H9 (cell line): ENCODE measurements at regions not wholly inside any gene's neighbourhood (a gene's known extent, or its start where the extent isn't known, plus 50 kb on each side); places are given as distances from the start of the nearest gene placed in this dataset.

ENCODE experiments used
- DNase-seq: peaks from one replicate; pipeline ENCODE4 v3.0.0-alpha.2; 2017
- H2AFZ ChIP-seq: one replicate; pipeline ENCODE4 v1.6.1; 2013; ENCODE audit warnings: mild to moderate bottlenecking, low read length, control low read depth, moderate library complexity
- H2AK5ac ChIP-seq: 2 replicates; pipeline ENCODE4 v1.6.1; 2013; ENCODE audit warnings: low read length, control low read depth, mixed read lengths; ENCODE audit not compliant: insufficient read length
- H2BK120ac ChIP-seq: one replicate; pipeline ENCODE4 v1.6.1; 2013; ENCODE audit warnings: low read depth, mild to moderate bottlenecking, low read length, control low read depth, inconsistent platforms; ENCODE audit not compliant: poor library complexity, severe bottlenecking
- H2BK12ac ChIP-seq: 2 replicates; pipeline ENCODE4 v1.6.1; 2013; ENCODE audit warnings: low read length, control low read depth, mixed read lengths, low read depth; ENCODE audit not compliant: insufficient read length
- H2BK15ac ChIP-seq: 2 replicates; pipeline ENCODE4 v1.6.1; 2013; ENCODE audit warnings: low read depth, low read length, control low read depth
- H2BK20ac ChIP-seq: one replicate; pipeline ENCODE4 v1.6.1; 2013; ENCODE audit warnings: low read depth, mild to moderate bottlenecking, low read length, control low read depth, inconsistent platforms; ENCODE audit not compliant: poor library complexity, severe bottlenecking
- H2BK5ac ChIP-seq: 2 replicates; pipeline ENCODE4 v1.6.1; 2013; ENCODE audit warnings: low read length, control low read depth, mixed read lengths; ENCODE audit not compliant: insufficient read length
- H3K14ac ChIP-seq: 2 replicates; pipeline ENCODE4 v1.6.1; 2013; ENCODE audit warnings: low read length, control low read depth; ENCODE audit not compliant: insufficient read depth
- H3K18ac ChIP-seq: 2 replicates; pipeline ENCODE4 v1.6.1; 2013; ENCODE audit warnings: low read depth, mild to moderate bottlenecking, mixed read lengths, low read length, control low read depth; ENCODE audit not compliant: insufficient read length
- H3K23ac ChIP-seq: 2 replicates; pipeline ENCODE4 v1.6.1; 2013; ENCODE audit warnings: low read length, control low read depth, mixed read lengths, low read depth; ENCODE audit not compliant: insufficient read length
- H3K23me2 ChIP-seq: 2 replicates; pipeline ENCODE4 v1.6.1; 2013; ENCODE audit warnings: low read depth, mild to moderate bottlenecking, mixed read lengths, low read length, control low read depth; ENCODE audit not compliant: insufficient read length, poor library complexity, severe bottlenecking
- H3K27ac ChIP-seq: 2 replicates; pipeline ENCODE4 v1.5.1; 2013; ENCODE audit warnings: low read length, control low read depth, mixed read lengths, low read depth; ENCODE audit not compliant: insufficient read length
- H3K27me3 ChIP-seq: 2 replicates; pipeline ENCODE4 v1.6.1; 2013; ENCODE audit warnings: low read length, control low read depth, inconsistent platforms; ENCODE audit not compliant: insufficient read depth
- H3K4ac ChIP-seq: 2 replicates; pipeline ENCODE4 v1.6.1; 2013; ENCODE audit warnings: low read depth, mild to moderate bottlenecking, control low read depth, inconsistent platforms, low read length, moderate library complexity
- H3K4me1 ChIP-seq: 2 replicates; pipeline ENCODE4 v1.6.1; 2013; ENCODE audit warnings: low read length, control low read depth, inconsistent platforms; ENCODE audit not compliant: insufficient read depth
- H3K4me2 ChIP-seq: 2 replicates; pipeline ENCODE4 v1.6.1; 2013; ENCODE audit warnings: low read length, control low read depth, mixed read lengths; ENCODE audit not compliant: insufficient read length, insufficient read depth
- H3K56ac ChIP-seq: 2 replicates; pipeline ENCODE4 v1.6.1; 2013; ENCODE audit warnings: low read depth, mild to moderate bottlenecking, mixed read lengths, low read length, control low read depth; ENCODE audit not compliant: insufficient read length
- H3K79me1 ChIP-seq: 2 replicates; pipeline ENCODE4 v1.6.1; 2013; ENCODE audit warnings: low read depth, mild to moderate bottlenecking, moderate library complexity, low read length, control low read depth, inconsistent platforms; ENCODE audit not compliant: insufficient read depth, poor library complexity, severe bottlenecking
- H3K79me2 ChIP-seq: 2 replicates; pipeline ENCODE4 v1.6.1; 2013; ENCODE audit warnings: low read length, control low read depth, inconsistent platforms; ENCODE audit not compliant: insufficient read depth
- H3K9ac ChIP-seq: 2 replicates; pipeline ENCODE4 v1.6.1; 2013; ENCODE audit warnings: low read length, control low read depth, mixed read lengths; ENCODE audit not compliant: insufficient read length; ENCODE audit errors: extremely low read depth
- H3K9me3 ChIP-seq: one replicate; pipeline ENCODE4 v1.6.1; 2013; ENCODE audit warnings: low read depth, low read length, inconsistent platforms; ENCODE audit not compliant: control insufficient read depth
- H3T11ph ChIP-seq: one replicate; pipeline ENCODE4 v1.6.1; 2013; ENCODE audit warnings: mild to moderate bottlenecking, low read length, control low read depth, inconsistent platforms
- H4K20me1 ChIP-seq: one replicate; pipeline ENCODE4 v1.6.1; 2013; ENCODE audit not compliant: control insufficient read depth, insufficient read length, insufficient read depth
- H4K5ac ChIP-seq: 2 replicates; pipeline ENCODE4 v1.6.1; 2013; ENCODE audit warnings: low read depth, mild to moderate bottlenecking, mixed read lengths, low read length, control low read depth; ENCODE audit not compliant: insufficient read length
- H4K8ac ChIP-seq: replicated peaks from 2 replicates; pipeline ENCODE4 v1.6.1; 2013; ENCODE audit warnings: low read length, control low read depth, mixed read lengths, low read depth; ENCODE audit not compliant: insufficient read length
- H4K91ac ChIP-seq: 2 replicates; pipeline ENCODE4 v1.6.1; 2013; ENCODE audit warnings: low read depth, mild to moderate bottlenecking, moderate library complexity, mixed read lengths, low read length, control low read depth; ENCODE audit not compliant: insufficient read length
- H3K27ac Mint-ChIP-seq, 3 experiments: 2 replicates in 2 of 3; 3 replicates in 1 of 3; pipeline ENCODE4 v1.8.0; 2020 to 2021; ENCODE audit warnings: mixed read lengths in 3 of 3, mild to moderate bottlenecking in 1 of 3, moderate library complexity in 1 of 3
- H3K27me3 Mint-ChIP-seq: 2 replicates; pipeline ENCODE4 v1.8.0; 2021; ENCODE audit warnings: low read depth, mild to moderate bottlenecking, moderate library complexity, mixed read lengths
- H3K36me3 Mint-ChIP-seq, 3 experiments: 2 replicates in 2 of 3; 3 replicates in 1 of 3; pipeline ENCODE4 v1.8.0; 2020 to 2021; ENCODE audit warnings: low read depth in 3 of 3, mixed read lengths in 3 of 3; ENCODE audit not compliant: insufficient read depth in 1 of 3
- H3K4me1 Mint-ChIP-seq, 2 experiments: 2 replicates each; pipeline ENCODE4 v1.8.0; 2020; ENCODE audit warnings: mixed read lengths in 2 of 2
- H3K4me3 Mint-ChIP-seq, 2 experiments: 2 replicates in 1 of 2; 3 replicates in 1 of 2; pipeline ENCODE4 v1.8.0; 2020 to 2021; ENCODE audit warnings: mild to moderate bottlenecking in 2 of 2, mixed read lengths in 2 of 2, moderate library complexity in 1 of 2
- H3K9me3 Mint-ChIP-seq, 2 experiments: 2 replicates in 1 of 2; 3 replicates in 1 of 2; pipeline ENCODE4 v1.8.0; 2020; ENCODE audit warnings: mild to moderate bottlenecking in 2 of 2, mixed read lengths in 2 of 2, moderate library complexity in 1 of 2
- WGBS: extraction: QIAGEN DNeasy Blood & Tissue Kit; methylation state at CpG from one replicate; pipeline ENCODE4 v1.1.7; 2013; ENCODE audit warnings: missing lambda C conversion rate, low lambda C conversion rate, mixed read lengths; ENCODE audit not compliant: insufficient read length; ENCODE audit errors: extremely low coverage; 5-methylcytosine and 5-hydroxymethylcytosine counted together
- TF ChIP-seq, protein P1 (sequence below): fragments of 200-600 bp; sonication (generic); conservative IDR thresholded peaks from 3 replicates; pipeline ENCODE4 v1.8.0; 2021; ENCODE audit warnings: antibody characterized with exemption, mild to moderate bottlenecking

DNA sequence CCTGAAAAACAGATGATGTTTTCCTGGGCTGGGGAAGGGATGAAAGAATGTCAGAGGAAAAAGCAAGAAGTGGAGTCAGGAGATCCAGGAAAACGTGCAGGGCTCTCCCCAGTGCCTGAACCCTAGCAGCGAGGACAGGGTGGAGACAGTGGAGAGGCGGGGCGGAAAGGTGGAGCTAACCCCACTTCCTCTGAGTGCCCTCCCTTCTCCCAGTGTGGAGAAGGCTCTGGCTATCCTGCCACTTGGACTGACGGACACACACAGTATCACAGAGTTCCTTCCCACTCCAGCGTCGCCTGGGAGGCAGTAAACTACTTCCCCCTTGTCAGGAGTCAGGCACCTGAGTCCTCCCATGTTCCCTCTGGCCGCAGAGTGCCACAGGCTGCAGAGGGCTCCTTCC lies 125.3 kb upstream of the CHRNA7 start:
- no peaks in the 10 kb centered on the region for H3K79me2 ChIP-seq
- H2BK15ac ChIP-seq, result no peak overlapping the region
- H2AFZ ChIP-seq, result no peak overlapping the region
- no peak overlapping the region for H4K91ac ChIP-seq
- no peak overlapping the region for H3T11ph ChIP-seq
- H2BK5ac ChIP-seq, result no peak overlapping the region
- no peak overlapping the region for H2BK20ac ChIP-seq
- H3K36me3 Mint-ChIP-seq, result no peaks in the 10 kb centered on the region
- no peak overlapping the region for H3K56ac ChIP-seq
- 0 out of 5 replicates have a peak, but pooled peaks cover 0 to 2% of the 10 kb centered on the region in 2 experiments for H3K9me3 Mint-ChIP-seq
- H3K27ac Mint-ChIP-seq, result peak overlapping the region in 1 of 3 experiments; percentile 38; a peak in 1 of 7 replicates
- DNase-seq, result peak; percentile 67
- no peak overlapping the region for H3K23ac ChIP-seq
- TF ChIP-seq, protein P1, sequence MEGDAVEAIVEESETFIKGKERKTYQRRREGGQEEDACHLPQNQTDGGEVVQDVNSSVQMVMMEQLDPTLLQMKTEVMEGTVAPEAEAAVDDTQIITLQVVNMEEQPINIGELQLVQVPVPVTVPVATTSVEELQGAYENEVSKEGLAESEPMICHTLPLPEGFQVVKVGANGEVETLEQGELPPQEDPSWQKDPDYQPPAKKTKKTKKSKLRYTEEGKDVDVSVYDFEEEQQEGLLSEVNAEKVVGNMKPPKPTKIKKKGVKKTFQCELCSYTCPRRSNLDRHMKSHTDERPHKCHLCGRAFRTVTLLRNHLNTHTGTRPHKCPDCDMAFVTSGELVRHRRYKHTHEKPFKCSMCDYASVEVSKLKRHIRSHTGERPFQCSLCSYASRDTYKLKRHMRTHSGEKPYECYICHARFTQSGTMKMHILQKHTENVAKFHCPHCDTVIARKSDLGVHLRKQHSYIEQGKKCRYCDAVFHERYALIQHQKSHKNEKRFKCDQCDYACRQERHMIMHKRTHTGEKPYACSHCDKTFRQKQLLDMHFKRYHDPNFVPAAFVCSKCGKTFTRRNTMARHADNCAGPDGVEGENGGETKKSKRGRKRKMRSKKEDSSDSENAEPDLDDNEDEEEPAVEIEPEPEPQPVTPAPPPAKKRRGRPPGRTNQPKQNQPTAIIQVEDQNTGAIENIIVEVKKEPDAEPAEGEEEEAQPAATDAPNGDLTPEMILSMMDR, result no peak
- H3K4me1 Mint-ChIP-seq, result peaks cover 11 to 14% of the 10 kb centered on the region in 2 experiments
- H2AK5ac ChIP-seq, result no peak overlapping the region
- peaks cover 7% of the 10 kb centered on the region; the same call in 1 of the 2 replicates for H3K4me1 ChIP-seq
- no CpG with 5 or more reads among the region's 8 CpGs for WGBS
- H2BK120ac ChIP-seq, result no peak overlapping the region
- no peaks in the 10 kb centered on the region for H4K20me1 ChIP-seq
- no peak overlapping the region; a peak in 1 of 5 replicates for H3K4me3 Mint-ChIP-seq
- H3K23me2 ChIP-seq, result no peaks in the 10 kb centered on the region
- no peak overlapping the region for H3K9ac ChIP-seq
- H4K5ac ChIP-seq, result no peak overlapping the region
- no peak overlapping the region for H3K4me2 ChIP-seq
- H3K9me3 ChIP-seq, result no peaks in the 10 kb centered on the region
- no peaks in the 10 kb centered on the region for H3K79me1 ChIP-seq
- no peaks in the 10 kb centered on the region for H3K27me3 Mint-ChIP-seq
- no peak overlapping the region for H2BK12ac ChIP-seq
- H3K27me3 ChIP-seq, result no peaks in the 10 kb centered on the region
- no peak overlapping the region; the same call in 1 of the 2 replicates for H3K14ac ChIP-seq
- H3K27ac ChIP-seq, result no peak overlapping the region
- H3K4ac ChIP-seq, result no peak overlapping the region
- H4K8ac ChIP-seq, result no peak overlapping the region
- peak overlapping the region; percentile 50 for H3K18ac ChIP-seq
